ENCODE measurements at regions not wholly inside any gene's neighbourhood (a gene's known extent, or its start where the extent isn't known, plus 50 kb on each side); places are given as distances from the start of the nearest gene placed in this dataset.

DNA sequence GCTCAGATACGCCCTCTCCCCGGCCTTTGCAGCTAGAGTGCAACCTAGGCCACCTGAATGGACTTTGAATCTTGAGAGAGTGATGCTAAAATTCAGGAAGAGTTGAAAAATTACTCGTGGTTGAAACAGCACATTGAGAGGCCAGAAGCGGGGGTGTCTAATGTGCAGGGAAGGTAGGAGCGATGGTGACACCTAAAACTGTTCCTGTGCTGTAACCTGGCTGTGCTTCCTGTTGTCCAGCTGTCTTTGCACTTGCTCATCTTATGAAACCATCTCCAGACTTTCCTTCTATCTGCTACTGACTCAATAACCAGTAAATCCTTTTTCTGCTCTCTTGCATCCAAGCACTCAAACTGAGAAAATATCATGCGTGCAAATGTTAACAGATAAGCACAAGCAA lies 106.4 kb upstream of the RPS6KA3 start:
- Mint-ChIP-seq H3K36me3 (ENCODE audit: low read depth) (no peaks in the 10 kb centered on the region), H3K9me3 (ENCODE audit: low read depth) (peaks cover 5% of the 10 kb centered on the region), H3K4me3 (ENCODE audit: unreplicated experiment) (no peak overlapping the region), H3K4me1 (ENCODE audit: low read depth) (peaks cover 7% of the 10 kb centered on the region), H3K27me3 (ENCODE audit: low read depth) (no peaks in the 10 kb centered on the region), H3K27ac (ENCODE audit: unreplicated experiment) (no peak overlapping the region)
- TF ChIP-seq, protein P1, sequence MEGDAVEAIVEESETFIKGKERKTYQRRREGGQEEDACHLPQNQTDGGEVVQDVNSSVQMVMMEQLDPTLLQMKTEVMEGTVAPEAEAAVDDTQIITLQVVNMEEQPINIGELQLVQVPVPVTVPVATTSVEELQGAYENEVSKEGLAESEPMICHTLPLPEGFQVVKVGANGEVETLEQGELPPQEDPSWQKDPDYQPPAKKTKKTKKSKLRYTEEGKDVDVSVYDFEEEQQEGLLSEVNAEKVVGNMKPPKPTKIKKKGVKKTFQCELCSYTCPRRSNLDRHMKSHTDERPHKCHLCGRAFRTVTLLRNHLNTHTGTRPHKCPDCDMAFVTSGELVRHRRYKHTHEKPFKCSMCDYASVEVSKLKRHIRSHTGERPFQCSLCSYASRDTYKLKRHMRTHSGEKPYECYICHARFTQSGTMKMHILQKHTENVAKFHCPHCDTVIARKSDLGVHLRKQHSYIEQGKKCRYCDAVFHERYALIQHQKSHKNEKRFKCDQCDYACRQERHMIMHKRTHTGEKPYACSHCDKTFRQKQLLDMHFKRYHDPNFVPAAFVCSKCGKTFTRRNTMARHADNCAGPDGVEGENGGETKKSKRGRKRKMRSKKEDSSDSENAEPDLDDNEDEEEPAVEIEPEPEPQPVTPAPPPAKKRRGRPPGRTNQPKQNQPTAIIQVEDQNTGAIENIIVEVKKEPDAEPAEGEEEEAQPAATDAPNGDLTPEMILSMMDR (IDR thresholded peaks at IDR 0.05), result no peak
- no peak for DNase-seq (ENCODE audit: low spot score)

DNA sequence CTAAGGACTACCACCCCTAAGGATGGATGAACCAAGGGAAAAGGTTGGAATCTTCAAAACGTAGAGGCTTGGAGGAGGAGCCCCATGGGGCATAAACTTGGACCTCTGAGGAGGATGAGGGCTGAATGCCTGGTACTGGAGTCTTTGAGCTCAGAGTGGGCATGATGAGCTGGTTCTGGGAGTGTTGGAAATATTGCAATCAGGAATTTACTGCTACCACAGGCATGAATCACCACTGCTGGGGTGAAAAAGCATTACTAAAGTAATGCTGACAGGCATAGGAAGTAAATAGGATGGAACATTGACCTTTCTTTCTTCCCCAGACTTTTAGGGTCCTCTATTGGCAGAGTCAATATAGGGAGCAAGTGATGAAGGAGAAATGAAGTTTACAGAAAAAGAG lies 105.8 kb upstream of the RPS6KA3 start:
- no peaks in the 10 kb centered on the region for H3K36me3 Mint-ChIP-seq (ENCODE audit: low read depth)
- H3K27me3 Mint-ChIP-seq (ENCODE audit: low read depth), result no peaks in the 10 kb centered on the region
- DNase-seq (ENCODE audit: low spot score), result no peak
- H3K4me1 Mint-ChIP-seq (ENCODE audit: low read depth), result peaks cover 7% of the 10 kb centered on the region
- H3K9me3 Mint-ChIP-seq (ENCODE audit: low read depth), result peaks cover 5% of the 10 kb centered on the region
- TF ChIP-seq, protein P1 (IDR thresholded peaks at IDR 0.05), result no peak
- no peak overlapping the region for H3K27ac Mint-ChIP-seq (ENCODE audit: unreplicated experiment)
- no peak overlapping the region for H3K4me3 Mint-ChIP-seq (ENCODE audit: unreplicated experiment)

DNA sequence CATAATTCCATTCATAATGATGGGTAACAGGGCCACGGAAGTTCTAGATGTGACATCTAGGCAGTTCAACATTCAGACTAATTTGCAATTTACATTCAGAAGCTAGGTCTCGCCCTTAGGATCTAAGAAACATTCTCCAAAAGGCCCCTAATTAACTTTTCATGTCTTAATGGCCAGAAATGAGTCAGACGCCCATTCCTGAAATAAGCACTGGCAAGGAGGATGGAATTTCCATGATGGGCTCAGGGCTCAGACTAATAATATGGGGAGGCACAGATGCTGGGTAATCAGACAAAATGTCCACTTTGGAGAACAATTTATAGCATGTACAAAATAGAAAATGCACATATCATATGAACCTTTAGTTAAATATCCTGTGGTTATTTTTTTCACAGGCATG lies 102.8 kb upstream of the RPS6KA3 start:
- peaks cover 8% of the 10 kb centered on the region for H3K9me3 Mint-ChIP-seq (ENCODE audit: low read depth)

DNA sequence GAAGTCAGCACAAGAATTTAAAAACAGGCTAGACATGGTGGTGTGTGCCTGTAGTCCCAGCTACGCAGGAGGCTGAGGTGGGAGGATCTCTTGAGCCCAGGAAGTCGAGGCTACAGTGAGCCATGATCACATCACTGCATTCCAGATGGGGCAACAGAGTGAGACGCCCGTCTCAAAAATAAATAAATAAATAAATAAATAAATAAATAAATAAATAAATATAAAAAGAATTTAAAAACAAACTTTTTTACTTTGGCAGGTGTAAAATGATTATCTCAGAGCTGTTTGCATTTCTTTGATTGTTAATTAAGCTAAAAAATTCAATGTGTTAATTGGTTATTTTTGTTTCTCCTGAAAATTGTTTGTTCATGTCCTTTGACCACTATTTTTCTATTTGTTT lies 97.5 kb upstream of the RPS6KA3 start:
- Mint-ChIP-seq H3K4me1 (ENCODE audit: low read depth) (peaks cover 27% of the 10 kb centered on the region), H3K27me3 (ENCODE audit: low read depth) (no peaks in the 10 kb centered on the region), H3K36me3 (ENCODE audit: low read depth) (no peaks in the 10 kb centered on the region), H3K4me3 (ENCODE audit: unreplicated experiment) (no peak overlapping the region), H3K27ac (ENCODE audit: unreplicated experiment) (no peak overlapping the region), H3K9me3 (ENCODE audit: low read depth) (peaks cover 7% of the 10 kb centered on the region)
- DNase-seq (ENCODE audit: low spot score), result no peak
- TF ChIP-seq, protein P1 (IDR thresholded peaks at IDR 0.05), result no peak

More for the DNA sequence above, 102.8 kb upstream of the RPS6KA3 start:
- H3K4me3 Mint-ChIP-seq (ENCODE audit: unreplicated experiment), result no peak overlapping the region
- TF ChIP-seq, protein P1 (IDR thresholded peaks at IDR 0.05), result no peak
- no peak for DNase-seq (ENCODE audit: low spot score)
- no peak overlapping the region for H3K27ac Mint-ChIP-seq (ENCODE audit: unreplicated experiment)
- no peaks in the 10 kb centered on the region for H3K27me3 Mint-ChIP-seq (ENCODE audit: low read depth)
- no peaks in the 10 kb centered on the region for H3K36me3 Mint-ChIP-seq (ENCODE audit: low read depth)
- H3K4me1 Mint-ChIP-seq (ENCODE audit: low read depth), result peaks cover 7% of the 10 kb centered on the region

DNA sequence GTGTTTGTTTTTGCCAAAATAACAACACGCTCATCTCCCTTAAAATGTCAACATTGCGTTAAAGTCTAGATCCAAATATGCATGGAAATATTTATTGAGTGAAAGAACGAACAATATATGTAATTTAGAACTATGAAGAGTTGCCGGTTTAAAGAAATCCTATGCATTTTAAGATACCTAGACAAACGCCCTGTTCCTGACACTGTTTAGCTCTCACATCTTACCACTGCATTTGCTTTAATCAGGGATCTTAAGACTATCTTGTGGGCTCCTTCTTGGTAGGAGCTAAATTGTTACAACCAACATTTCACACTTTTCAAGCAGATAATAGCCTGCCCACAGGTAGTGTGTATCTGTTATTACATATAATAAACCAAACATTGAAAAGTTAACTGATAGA lies 96.6 kb upstream of the RPS6KA3 start:
- Mint-ChIP-seq H3K4me1 (ENCODE audit: low read depth) (peaks cover 27% of the 10 kb centered on the region), H3K4me3 (ENCODE audit: unreplicated experiment) (no peak overlapping the region), H3K9me3 (ENCODE audit: low read depth) (peaks cover 7% of the 10 kb centered on the region), H3K27me3 (ENCODE audit: low read depth) (no peaks in the 10 kb centered on the region), H3K36me3 (ENCODE audit: low read depth) (no peaks in the 10 kb centered on the region), H3K27ac (ENCODE audit: unreplicated experiment) (peak overlapping the region; percentile 87)
- no peak for DNase-seq (ENCODE audit: low spot score)
- TF ChIP-seq, protein P1 (IDR thresholded peaks at IDR 0.05), result no peak
